HG02763 (cell line): ENCODE measurements at regions not wholly inside any gene's neighbourhood (a gene's known extent, or its start where the extent isn't known, plus 50 kb on each side); places are given as distances from the start of the nearest gene placed in this dataset.
"Not testable (repeated sequence)": the region's sequence is repeated elsewhere in the genome, so short reads cannot be mapped to it uniquely, and the experiment has no call there.

Experiments used
- ATAC-seq: cut with Tn5 transposase; IDR thresholded peaks from one replicate; pipeline ENCODE4 v1.9.1; 2021; ENCODE audit warnings: mild to moderate bottlenecking, moderate library complexity; ENCODE audit not compliant: unreplicated experiment

DNA sequence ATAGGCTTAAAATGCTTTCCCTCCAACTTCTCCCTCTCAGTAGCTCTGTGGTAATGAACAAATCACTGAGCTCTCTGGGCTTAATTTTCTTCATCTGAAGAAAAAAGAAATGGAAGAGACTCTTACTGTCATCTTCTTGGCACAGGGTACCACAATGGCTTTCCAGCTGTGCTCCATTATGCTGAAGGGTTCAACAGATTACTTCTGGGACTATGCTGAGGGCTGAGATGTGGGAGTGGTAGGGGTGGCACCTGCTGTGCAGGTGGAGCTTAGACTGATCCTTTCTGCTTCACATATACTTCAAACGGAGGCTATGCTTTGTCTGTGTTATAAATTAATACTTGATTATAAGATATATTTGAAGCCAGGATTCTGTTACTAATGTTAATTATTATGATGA, 840.2 kb upstream of the C9orf72 start:
- no peak for ATAC-seq

GRCh38 chr9:28423255-28423654, 850.0 kb upstream of the C9orf72 start:
- no peak for ATAC-seq

GRCh38 chr9:28435456-28435855, 862.2 kb upstream of the C9orf72 start:
- ATAC-seq = no peak

DNA sequence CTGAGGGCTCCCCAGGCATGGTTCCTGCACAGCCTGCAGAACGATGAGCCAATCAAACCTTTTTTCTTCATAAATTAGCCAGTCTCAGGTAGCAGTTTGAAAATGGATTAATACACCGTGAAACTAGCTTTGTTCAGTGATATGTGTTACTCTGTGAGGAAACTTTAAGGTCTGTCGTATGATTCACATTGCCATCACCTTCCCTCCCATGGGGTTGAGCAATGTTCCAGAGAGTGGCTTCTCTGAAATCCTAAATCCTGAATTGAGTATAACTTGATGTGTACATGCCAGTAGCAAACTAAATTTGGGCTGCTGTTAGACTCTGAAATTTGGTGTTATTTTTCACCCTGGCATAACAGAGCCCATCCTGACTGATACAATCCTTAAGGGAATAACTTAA, 866.4 kb upstream of the C9orf72 start:
- no peak for ATAC-seq

GRCh38 chr9:28443461-28443860, 870.2 kb upstream of the C9orf72 start:
- ATAC-seq = no peak

DNA sequence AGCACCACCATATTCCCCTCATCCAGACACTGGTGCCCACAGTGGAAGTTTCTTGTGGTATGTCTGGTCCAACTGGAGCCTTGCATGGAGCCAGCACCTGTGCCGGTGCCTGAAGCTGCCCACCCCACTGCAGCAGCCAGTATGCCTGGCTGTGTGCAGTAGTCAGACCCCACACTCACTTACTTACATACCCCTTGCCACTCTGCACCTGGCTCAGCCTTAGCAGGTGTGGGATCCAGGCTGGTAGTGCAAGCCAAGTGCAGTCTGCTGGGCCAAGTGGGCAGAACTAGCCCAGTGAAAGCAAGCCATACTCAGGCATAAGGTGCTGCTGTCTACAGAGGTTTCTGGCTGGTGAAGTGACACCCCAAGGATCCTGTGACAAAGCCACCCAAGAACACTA, 871.4 kb upstream of the C9orf72 start:
- no peak for ATAC-seq

GRCh38 chr9:28445211-28445610, 871.9 kb upstream of the C9orf72 start:
- ATAC-seq = no peak

- ATAC-seq = no peak
These were observed 880.6 kb upstream of the C9orf72 start for GRCh38 chr9:28453918-28454317.

GRCh38 chr9:28456861-28457260, 883.6 kb upstream of the C9orf72 start:
- ATAC-seq = no peak

DNA sequence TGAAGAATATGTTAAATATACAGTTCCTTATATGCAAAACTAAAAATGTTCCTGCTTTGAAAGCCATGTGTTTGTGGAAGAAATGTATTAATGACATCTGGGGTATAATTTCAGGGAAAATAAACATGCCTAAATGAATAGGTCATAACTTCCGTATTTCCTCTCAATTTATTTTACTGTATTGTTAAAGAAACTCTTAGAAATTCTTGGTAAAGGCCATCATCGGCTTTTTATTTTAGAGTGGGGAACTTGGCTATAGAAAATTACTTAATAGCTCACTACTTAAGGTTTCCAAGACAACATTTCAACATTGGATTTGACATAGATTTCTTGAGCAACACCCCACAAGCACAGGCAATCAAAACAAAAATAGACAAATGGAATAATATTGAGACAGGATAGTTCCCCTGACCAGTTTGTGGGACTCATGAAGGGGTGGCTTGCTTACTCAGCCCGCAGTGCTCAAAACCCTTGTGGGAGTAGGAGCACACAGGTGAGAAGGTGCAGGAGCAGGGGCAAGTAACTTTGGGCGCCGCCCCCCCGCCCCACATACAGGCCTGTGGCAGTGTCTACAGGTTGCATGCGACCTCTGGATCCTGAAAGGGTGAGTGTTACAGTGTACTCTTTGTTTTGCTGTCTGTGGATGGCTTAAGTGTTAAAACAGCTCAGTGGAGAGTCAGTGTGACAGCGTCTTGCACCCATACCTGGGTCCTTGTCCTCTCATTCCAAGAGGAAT, 891.4 kb upstream of the C9orf72 start:
- no peak for ATAC-seq

GRCh38 chr9:28471261-28471660, 898.0 kb upstream of the C9orf72 start:
- ATAC-seq = no peak

DNA sequence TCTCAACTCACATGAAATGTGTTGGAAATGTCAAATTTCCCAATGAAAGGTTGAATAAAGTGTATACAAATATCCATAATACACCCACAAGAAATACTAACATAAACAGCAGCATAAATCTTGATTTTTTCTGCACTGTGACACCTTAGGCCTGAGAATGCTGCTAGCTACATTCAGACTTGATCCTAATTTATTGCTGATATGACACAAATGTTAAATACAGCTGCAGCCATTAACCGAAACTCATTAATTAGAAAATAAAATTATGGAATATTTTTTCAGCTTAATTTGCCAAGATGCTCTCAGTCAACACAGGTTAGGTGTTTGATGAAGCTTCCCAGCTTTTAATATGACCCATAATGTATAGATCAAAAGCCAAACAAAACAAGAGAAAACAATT, 914.3 kb upstream of the C9orf72 start:
- ATAC-seq = no peak

- no peak for ATAC-seq
These were observed 917.8 kb upstream of the C9orf72 start for GRCh38 chr9:28491121-28491520.

DNA sequence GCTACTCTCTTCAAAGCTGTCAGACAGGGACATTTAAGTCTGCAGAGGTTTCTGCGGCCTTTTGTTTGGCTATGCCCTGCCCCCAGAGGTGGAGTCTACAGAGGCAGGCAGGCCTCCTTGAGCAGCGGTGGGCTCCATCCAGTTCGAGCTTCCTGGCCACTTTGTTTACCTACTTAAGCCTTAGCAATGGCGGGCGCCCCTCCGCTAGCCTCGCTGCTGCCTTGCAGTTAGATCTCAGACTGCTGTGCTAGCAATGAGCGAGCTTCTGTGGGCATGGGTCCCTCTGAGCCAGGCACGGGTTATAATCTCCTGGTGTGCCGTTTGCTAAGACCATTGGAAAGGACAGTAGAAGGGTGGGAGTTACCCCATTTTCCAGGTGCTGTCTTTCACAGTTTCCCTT, 924.9 kb upstream of the C9orf72 start:
- not testable (repeated sequence) for ATAC-seq

GRCh38 chr9:28502189-28502588, 928.9 kb upstream of the C9orf72 start:
- ATAC-seq = no peak

GRCh38 chr9:28502741-28503140, 929.5 kb upstream of the C9orf72 start:
- no peak for ATAC-seq

DNA sequence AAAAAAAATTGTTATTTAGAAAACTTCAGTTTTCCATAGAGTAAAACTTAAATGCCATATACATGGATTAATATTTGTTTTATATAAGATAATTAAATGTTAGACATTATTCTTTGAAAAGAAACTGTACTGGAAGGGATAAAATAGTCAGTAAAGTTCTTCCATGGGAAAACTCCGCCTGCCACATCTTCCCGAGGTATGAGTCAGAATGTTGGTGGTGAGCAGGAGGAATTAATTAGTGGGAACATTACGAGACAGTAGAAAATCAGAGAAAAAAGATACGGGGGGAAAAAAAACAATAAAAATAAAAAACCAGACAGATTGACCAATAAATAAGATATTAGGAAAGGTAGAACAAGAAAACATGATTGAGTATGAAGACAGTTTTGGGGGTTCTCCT, 930.3 kb upstream of the C9orf72 start:
- ATAC-seq = no peak

GRCh38 chr9:28518439-28518838, 945.2 kb upstream of the C9orf72 start:
- no peak for ATAC-seq

GRCh38 chr9:28524309-28524708, 951.0 kb upstream of the C9orf72 start:
- not testable (repeated sequence) for ATAC-seq

DNA sequence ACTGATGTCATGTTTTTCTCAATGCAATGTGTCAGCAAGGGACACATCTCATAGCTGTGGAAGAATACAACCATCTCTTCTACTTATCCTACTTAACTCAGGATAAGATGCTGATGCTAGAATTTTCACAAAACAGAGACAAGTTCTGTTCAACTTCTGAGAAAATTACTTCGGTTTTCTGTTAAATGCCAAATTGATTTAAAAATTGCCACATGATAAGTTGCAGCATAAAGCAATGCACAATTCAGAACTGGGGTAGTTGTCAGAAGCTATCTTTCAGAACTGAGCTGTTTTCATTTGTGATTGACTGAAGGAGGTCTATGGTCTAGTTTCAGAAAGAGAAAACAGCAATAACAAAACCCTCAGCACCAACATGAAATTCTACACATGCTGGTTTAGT, 954.8 kb upstream of the C9orf72 start:
- ATAC-seq = no peak

DNA sequence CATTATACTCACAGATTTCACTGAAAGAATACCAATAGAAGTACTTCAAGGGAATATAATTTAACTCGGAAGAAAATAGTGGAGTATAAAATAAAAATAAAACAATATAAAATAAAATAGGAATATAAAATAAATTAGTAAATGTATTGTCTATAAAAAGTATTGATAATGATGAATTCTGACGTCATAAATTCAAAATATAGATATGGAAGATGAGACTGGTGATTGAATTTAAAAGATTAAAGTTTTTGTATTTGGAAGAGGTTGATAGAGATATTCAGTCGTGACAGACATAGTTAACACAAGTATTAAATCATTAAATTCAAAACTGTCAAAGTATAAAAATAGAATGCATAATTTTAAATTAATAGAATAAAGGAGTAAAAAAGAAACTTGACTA, 964.9 kb upstream of the C9orf72 start:
- no peak for ATAC-seq

GRCh38 chr9:28539434-28540070, 966.3 kb upstream of the C9orf72 start:
- ATAC-seq = no peak

GRCh38 chr9:28542928-28543327, 969.6 kb upstream of the C9orf72 start:
- no peak for ATAC-seq
